ENCODE measurements at regions not wholly inside any gene's neighbourhood (a gene's known extent, or its start where the extent isn't known, plus 50 kb on each side); places are given as distances from the start of the nearest gene placed in this dataset.

DNA sequence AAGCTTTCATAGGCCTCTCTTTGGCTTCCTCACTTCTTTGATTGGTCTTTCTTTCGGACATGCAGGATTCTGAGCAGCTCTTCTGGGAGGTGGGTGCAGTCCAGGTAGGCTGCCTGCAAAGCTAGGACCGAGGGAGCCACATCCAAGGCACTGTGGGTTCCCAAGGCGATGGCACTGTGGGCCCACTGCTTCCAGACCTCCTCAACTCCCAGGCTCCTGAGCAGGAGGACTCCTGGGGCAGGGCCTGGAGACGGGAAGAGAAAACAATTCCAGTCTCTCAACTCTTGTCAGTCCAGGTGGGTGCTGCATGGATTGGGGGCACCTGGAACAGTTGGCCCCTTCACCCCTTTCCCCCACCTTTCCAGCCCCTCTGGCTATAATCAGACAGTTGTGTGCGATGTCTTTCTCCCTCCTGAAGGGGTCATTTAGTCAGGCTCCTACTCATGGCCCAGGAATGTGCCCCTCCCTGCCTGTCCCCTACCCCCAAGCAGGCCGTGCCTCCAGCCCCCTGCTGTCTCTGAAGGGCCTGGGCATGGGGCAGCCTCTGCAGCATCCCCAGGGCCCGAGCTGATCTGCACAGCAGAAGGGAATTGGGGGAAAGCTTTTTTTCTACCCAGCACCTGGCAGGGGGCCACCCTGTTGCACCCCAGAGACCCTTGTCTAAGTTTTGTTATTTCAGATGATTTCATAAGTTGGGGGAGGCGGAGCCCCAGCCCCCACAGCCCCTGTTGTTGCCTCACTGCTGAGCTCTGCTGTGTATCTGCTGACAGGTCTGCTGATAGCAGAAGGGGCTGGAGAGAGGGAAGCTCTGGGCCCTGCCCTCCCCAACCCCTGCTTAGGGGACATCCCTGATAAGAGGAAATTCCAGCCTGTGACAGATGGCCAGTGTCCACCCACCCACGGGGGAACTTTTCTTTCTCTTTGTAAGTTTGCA, 330.3 kb downstream of the SEC14L1 start:
- no peak for FAIRE-seq
- peak in 3 of 4 donors; percentile 25 to 44 (median 39) for ATAC-seq
- Histone ChIP-seq H3K27me3 (no peaks in the 10 kb centered on the region), H3K4me3 (no peak overlapping the region), H3K4me1 (peaks cover 7 to 40% (median 15%) of the 10 kb centered on the region in 3 donors), H3K36me3 (no peaks in the 10 kb centered on the region), H3K9me3 (no peaks in the 10 kb centered on the region), H3K27ac (peak overlapping the region; percentile 10 to 42 (median 25))
- intact Hi-C loops (cut with DNase I), result no loop called here
- WGBS, 2 donors, result 74 to 78% methylated on average over 9 of the region's 9 CpGs
- no peak for TF ChIP-seq CTCF (IDR thresholded peaks at IDR 0.05)
- DNase-seq, result no peak

DNA sequence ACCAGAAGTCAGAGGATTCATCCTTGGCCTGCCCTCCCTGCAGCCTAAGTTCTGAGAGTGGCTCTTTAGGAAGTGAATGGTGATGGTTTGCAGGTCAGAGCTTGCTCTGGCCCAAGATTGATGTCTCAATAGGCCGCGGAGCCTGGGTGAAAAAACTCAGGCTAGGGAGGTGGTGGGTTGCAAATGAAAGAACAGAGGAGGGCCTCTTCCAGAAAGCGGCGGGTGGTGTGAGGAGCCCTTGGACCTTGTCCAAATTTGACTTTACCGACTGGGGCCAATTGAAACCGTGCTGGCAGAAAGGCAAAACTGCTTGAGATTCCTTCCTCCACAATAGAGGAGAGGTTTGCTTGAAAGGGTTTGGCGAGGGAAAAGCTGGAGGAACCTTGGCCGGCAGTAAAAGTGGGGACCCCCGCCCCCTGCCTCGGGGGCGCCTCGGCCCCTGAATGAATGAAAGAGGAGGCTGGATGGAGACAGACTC, 331.3 kb downstream of the SEC14L1 start:
- Histone ChIP-seq H3K36me3 (no peaks in the 10 kb centered on the region), H3K27ac (peak overlapping the region in 3 of 4 donors; percentile 34 to 42 (median 38)), H3K27me3 (no peaks in the 10 kb centered on the region), H3K4me1 (peaks cover 7 to 40% (median 15%) of the 10 kb centered on the region in 3 donors), H3K9me3 (no peaks in the 10 kb centered on the region), H3K4me3 (no peak overlapping the region)
- no peak for TF ChIP-seq CTCF (IDR thresholded peaks at IDR 0.05)
- intact Hi-C loops (cut with DNase I), result no loop called here
- no peak for DNase-seq
- ATAC-seq, result peak in 3 of 4 donors; percentile 8 to 31 (median 21)
- 61 to 62% methylated on average over 12 of the region's 12 CpGs for WGBS, 2 donors
- FAIRE-seq, result no peak

GRCh38 chr17:77472468-77473310, 331.9 kb downstream of the SEC14L1 start:
- ATAC-seq, result no peak
- Histone ChIP-seq H3K9me3 (no peaks in the 10 kb centered on the region), H3K4me1 (peaks cover 7 to 40% (median 15%) of the 10 kb centered on the region in 3 donors), H3K27ac (peak overlapping the region in 3 of 4 donors; percentile 34 to 42 (median 38)), H3K4me3 (no peak overlapping the region), H3K27me3 (no peaks in the 10 kb centered on the region), H3K36me3 (no peaks in the 10 kb centered on the region)
- 70 to 81% methylated on average over 10 of the region's 10 CpGs for WGBS, 2 donors
- TF ChIP-seq CTCF (IDR thresholded peaks at IDR 0.05), result no peak
- FAIRE-seq, result no peak
- intact Hi-C loops (cut with DNase I), result no loop called here
- DNase-seq, result no peak

DNA sequence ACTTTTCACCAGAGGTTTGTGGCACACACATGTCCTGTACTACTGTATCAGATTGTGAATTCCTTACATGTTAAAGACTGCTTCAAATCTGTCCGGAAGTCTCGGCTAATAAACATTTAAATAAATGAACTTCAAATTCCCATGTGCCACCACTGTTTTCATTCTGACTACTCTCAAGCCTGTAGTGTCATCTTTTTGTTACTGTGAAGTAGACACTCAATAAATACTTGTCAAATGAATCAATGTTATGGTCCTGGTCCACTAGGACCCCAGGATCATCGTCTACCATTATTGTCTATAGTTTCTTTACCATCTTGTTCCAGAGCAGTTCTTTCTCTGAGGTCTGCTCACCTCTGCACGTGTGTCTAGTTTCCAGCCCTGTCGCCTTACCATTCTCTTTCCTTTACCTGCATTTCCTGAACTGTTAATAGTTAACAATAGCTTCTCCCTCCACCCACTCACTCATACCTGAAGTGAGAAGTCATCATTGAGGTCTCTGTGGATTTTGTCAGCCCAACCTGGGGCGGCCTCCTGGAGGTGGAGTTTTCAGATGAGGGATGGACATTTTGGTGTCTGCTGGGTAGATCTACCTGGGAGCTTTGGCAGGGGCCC, 333.0 kb downstream of the SEC14L1 start:
- no peak for TF ChIP-seq CTCF (IDR thresholded peaks at IDR 0.05)
- intact Hi-C loops (cut with DNase I), result no loop called here
- H3K4me1 ChIP-seq, result peaks cover 7 to 40% (median 15%) of the 10 kb centered on the region in 3 donors
- no peaks in the 10 kb centered on the region for H3K27me3 ChIP-seq
- H3K27ac ChIP-seq, result peak overlapping the region in 3 of 4 donors; percentile 26 to 42 (median 34)
- DNase-seq, result no peak
- no peaks in the 10 kb centered on the region for H3K9me3 ChIP-seq
- ATAC-seq, result peak; percentile 29 to 66 (median 54)
- no peaks in the 10 kb centered on the region for H3K36me3 ChIP-seq
- no peak overlapping the region for H3K4me3 ChIP-seq
- no peak for FAIRE-seq
- WGBS, 2 donors, result 71 to 72% methylated on average over 6 of the region's 6 CpGs

All from pancreas (tissue), 10 donors.